Neural cell (in vitro differentiated cells): ENCODE measurements at regions not wholly inside any gene's neighbourhood (a gene's known extent, or its start where the extent isn't known, plus 50 kb on each side); places are given as distances from the start of the nearest gene placed in this dataset.

ENCODE experiments used
- H2AFZ ChIP-seq: fragments of 200-600, 300-800 bp; sonication (generic), shearing (Covaris generic); 2 replicates; pipeline ENCODE4 v1.6.0; 2014; ENCODE audit warnings: low read depth, mild to moderate bottlenecking, antibody characterized with exemption, low read length, moderate library complexity
- H3F3A ChIP-seq: fragments of 200-600 bp; shearing (Covaris generic); 2 replicates; pipeline ENCODE4 v1.6.1; 2016; ENCODE audit warnings: mild to moderate bottlenecking, moderate library complexity, mixed read lengths, antibody characterized with exemption, low read length; ENCODE audit not compliant: insufficient read depth, poor library complexity, severe bottlenecking
- H3K27ac ChIP-seq: fragments of 200-600, 300-800 bp; sonication (generic), shearing (Covaris generic); 2 replicates; pipeline ENCODE4 v1.5.1; 2014; ENCODE audit warnings: mild to moderate bottlenecking, low read length, moderate library complexity
- H3K27me3 ChIP-seq: fragments of 300-800, 200-600 bp; sonication (generic), shearing (Covaris generic); 2 replicates; pipeline ENCODE4 v1.6.0; 2014; ENCODE audit warnings: mild to moderate bottlenecking, low read depth, low read length, moderate library complexity; ENCODE audit not compliant: insufficient read depth
- H3K36me3 ChIP-seq: fragments of 300-800, 200-600 bp; sonication (generic), shearing (Covaris generic); 2 replicates; pipeline ENCODE4 v1.5.1; 2014; ENCODE audit warnings: mild to moderate bottlenecking, antibody characterized with exemption, low read length, moderate library complexity; ENCODE audit not compliant: insufficient read depth
- H3K4me2 ChIP-seq: fragments of 300-800, 200-600 bp; sonication (generic), shearing (Covaris generic); 2 replicates; pipeline ENCODE4 v1.6.0; 2014; ENCODE audit warnings: mild to moderate bottlenecking, low read length
- H3K4me3 ChIP-seq: fragments of 300-800, 200-600 bp; sonication (generic), shearing (Covaris generic); 2 replicates; pipeline ENCODE4 v1.5.1; 2014; ENCODE audit warnings: mild to moderate bottlenecking, low read length, moderate library complexity
- H3K79me2 ChIP-seq: fragments of 200-600 bp; shearing (Covaris generic); replicated peaks from 2 replicates; pipeline ENCODE4 v1.6.0; 2014; ENCODE audit warnings: mild to moderate bottlenecking, low read length, moderate library complexity; ENCODE audit not compliant: insufficient read depth
- H3K9ac ChIP-seq: fragments of 300-800, 200-600 bp; sonication (generic), shearing (Covaris generic); 2 replicates; pipeline ENCODE4 v1.6.1; 2016; ENCODE audit warnings: mild to moderate bottlenecking, low read length, mixed read lengths
- H3K9me2 ChIP-seq: fragments of 200-600 bp; shearing (Covaris generic); 2 replicates; pipeline ENCODE4 v1.6.1; 2016; ENCODE audit warnings: mild to moderate bottlenecking, low read length, mixed read lengths; ENCODE audit not compliant: insufficient read depth
- H3K9me3 ChIP-seq: fragments of 200-600, 300-800 bp; sonication (generic), shearing (Covaris generic); 2 replicates; pipeline ENCODE4 v1.6.1; 2016; ENCODE audit warnings: mild to moderate bottlenecking, mixed run types, low read length, moderate library complexity, mixed read lengths
- H4K20me1 ChIP-seq: fragments of 200-600 bp; shearing (Covaris generic); 2 replicates; pipeline ENCODE4 v1.6.1; 2016; ENCODE audit warnings: mild to moderate bottlenecking, mixed run types; ENCODE audit not compliant: insufficient read depth
- EP300 ChIP-seq: fragments of 450-650 bp; conservative IDR thresholded peaks from 2 replicates; pipeline ENCODE4 v1.6.1; 2014; ENCODE audit warnings: antibody characterized with exemption, mild to moderate bottlenecking, moderate library complexity; ENCODE audit not compliant: poor library complexity, severe bottlenecking
- EZH2 ChIP-seq: fragments of 200-600, 300-800 bp; shearing (Covaris generic), sonication (generic); IDR thresholded peaks from 2 replicates; pipeline ENCODE4 v1.6.1; 2014; ENCODE audit warnings: antibody characterized with exemption, low read length, borderline replicate concordance, mild to moderate bottlenecking; ENCODE audit not compliant: insufficient read depth, poor library complexity, severe bottlenecking
- MXI1 ChIP-seq: fragments of 450-650 bp; conservative IDR thresholded peaks from 2 replicates; pipeline ENCODE4 v1.6.1; 2014; ENCODE audit warnings: antibody characterized with exemption, mild to moderate bottlenecking; ENCODE audit not compliant: poor library complexity, severe bottlenecking
- POLR2AphosphoS5 ChIP-seq: IDR thresholded peaks from 2 replicates; pipeline ENCODE4 v1.6.1; 2012
- RAD21 ChIP-seq: fragments of 450-650 bp; conservative IDR thresholded peaks from 2 replicates; pipeline ENCODE4 v1.6.1; 2014; ENCODE audit warnings: antibody characterized with exemption, mild to moderate bottlenecking, moderate library complexity
- SMC3 ChIP-seq: fragments of 450-650 bp; conservative IDR thresholded peaks from 2 replicates; pipeline ENCODE4 v1.6.1; 2014; ENCODE audit warnings: antibody characterized with exemption, mild to moderate bottlenecking, moderate library complexity; ENCODE audit not compliant: poor library complexity
- TAF1 ChIP-seq: IDR thresholded peaks from 2 replicates; pipeline ENCODE4 v1.6.1; 2012; ENCODE audit warnings: low read depth
- TF ChIP-seq, protein P1 (sequence below): fragments of 450-650 bp; IDR thresholded peaks from 2 replicates; pipeline ENCODE4 v1.5.1; 2014; ENCODE audit warnings: antibody characterized with exemption, mild to moderate bottlenecking, moderate library complexity; ENCODE audit not compliant: poor library complexity, severe bottlenecking
- TF ChIP-seq, protein P2 (sequence below): IDR thresholded peaks from 2 replicates; pipeline ENCODE4 v1.6.1; 2012; ENCODE audit warnings: borderline replicate concordance

DNA sequence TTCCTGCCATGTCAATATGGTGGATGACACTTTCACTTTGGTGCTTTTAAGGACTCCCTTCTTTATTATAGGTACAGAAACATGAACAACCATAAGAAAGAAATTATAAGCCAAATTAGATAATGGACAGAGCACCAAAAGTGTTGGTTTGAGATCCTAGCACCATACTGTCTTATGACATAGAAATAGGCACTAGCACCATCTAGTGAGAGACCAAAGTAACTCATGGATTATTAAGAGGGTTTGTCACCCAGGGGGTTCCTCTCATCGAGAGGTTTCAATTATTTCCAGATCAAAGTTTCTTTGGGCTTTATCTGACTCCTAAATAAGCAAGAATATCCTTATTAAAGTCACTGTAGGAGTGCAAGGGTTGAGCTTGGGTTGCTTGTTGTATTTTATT lies 153.0 kb upstream of the DIO2 start:
- Histone ChIP-seq H3K79me2 (no peaks in the 10 kb centered on the region), H4K20me1 (no peaks in the 10 kb centered on the region), H3K4me2 (no peak overlapping the region), H3K9ac (no peak overlapping the region), H3K4me3 (no peak overlapping the region), H3K9me3 (no peaks in the 10 kb centered on the region), H3K27me3 (no peaks in the 10 kb centered on the region), H3K9me2 (no peaks in the 10 kb centered on the region), H3K36me3 (no peaks in the 10 kb centered on the region), H2AFZ (no peak overlapping the region), H3K27ac (no peak overlapping the region), H3F3A (no peaks in the 10 kb centered on the region)
- TF ChIP-seq POLR2AphosphoS5 (no peak), SMC3 (peak; percentile 39), RAD21 (peak; percentile 50), EZH2 (no peak), EP300 (no peak)
- TF ChIP-seq, protein P1, sequence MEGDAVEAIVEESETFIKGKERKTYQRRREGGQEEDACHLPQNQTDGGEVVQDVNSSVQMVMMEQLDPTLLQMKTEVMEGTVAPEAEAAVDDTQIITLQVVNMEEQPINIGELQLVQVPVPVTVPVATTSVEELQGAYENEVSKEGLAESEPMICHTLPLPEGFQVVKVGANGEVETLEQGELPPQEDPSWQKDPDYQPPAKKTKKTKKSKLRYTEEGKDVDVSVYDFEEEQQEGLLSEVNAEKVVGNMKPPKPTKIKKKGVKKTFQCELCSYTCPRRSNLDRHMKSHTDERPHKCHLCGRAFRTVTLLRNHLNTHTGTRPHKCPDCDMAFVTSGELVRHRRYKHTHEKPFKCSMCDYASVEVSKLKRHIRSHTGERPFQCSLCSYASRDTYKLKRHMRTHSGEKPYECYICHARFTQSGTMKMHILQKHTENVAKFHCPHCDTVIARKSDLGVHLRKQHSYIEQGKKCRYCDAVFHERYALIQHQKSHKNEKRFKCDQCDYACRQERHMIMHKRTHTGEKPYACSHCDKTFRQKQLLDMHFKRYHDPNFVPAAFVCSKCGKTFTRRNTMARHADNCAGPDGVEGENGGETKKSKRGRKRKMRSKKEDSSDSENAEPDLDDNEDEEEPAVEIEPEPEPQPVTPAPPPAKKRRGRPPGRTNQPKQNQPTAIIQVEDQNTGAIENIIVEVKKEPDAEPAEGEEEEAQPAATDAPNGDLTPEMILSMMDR = peak; percentile 48

DNA sequence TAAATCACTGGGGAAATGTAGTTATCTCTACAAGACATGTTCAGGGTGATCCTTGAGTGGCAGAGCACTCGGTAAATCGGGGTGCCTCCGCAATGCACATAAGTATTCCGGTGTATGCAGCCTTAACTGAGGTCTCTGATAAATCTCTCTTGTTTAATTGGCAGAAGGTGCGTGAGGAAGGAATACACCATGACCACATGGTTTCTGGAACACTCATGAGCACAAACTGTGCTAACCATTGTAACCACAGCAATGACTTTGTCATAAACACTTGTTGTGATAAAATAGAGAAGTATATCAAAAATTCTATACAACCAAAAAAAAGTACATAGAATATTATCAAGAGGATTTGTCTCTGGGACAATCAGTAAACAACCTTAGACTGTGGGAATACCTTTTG lies 146.8 kb upstream of the DIO2 start:
- no peaks in the 10 kb centered on the region for H3K79me2 ChIP-seq
- no peak overlapping the region for H3K27ac ChIP-seq
- TF ChIP-seq EZH2 (no peak), EP300 (no peak), TAF1 (no peak), POLR2AphosphoS5 (no peak), MXI1 (no peak), RAD21 (no peak), SMC3 (no peak)
- TF ChIP-seq, protein P2, sequence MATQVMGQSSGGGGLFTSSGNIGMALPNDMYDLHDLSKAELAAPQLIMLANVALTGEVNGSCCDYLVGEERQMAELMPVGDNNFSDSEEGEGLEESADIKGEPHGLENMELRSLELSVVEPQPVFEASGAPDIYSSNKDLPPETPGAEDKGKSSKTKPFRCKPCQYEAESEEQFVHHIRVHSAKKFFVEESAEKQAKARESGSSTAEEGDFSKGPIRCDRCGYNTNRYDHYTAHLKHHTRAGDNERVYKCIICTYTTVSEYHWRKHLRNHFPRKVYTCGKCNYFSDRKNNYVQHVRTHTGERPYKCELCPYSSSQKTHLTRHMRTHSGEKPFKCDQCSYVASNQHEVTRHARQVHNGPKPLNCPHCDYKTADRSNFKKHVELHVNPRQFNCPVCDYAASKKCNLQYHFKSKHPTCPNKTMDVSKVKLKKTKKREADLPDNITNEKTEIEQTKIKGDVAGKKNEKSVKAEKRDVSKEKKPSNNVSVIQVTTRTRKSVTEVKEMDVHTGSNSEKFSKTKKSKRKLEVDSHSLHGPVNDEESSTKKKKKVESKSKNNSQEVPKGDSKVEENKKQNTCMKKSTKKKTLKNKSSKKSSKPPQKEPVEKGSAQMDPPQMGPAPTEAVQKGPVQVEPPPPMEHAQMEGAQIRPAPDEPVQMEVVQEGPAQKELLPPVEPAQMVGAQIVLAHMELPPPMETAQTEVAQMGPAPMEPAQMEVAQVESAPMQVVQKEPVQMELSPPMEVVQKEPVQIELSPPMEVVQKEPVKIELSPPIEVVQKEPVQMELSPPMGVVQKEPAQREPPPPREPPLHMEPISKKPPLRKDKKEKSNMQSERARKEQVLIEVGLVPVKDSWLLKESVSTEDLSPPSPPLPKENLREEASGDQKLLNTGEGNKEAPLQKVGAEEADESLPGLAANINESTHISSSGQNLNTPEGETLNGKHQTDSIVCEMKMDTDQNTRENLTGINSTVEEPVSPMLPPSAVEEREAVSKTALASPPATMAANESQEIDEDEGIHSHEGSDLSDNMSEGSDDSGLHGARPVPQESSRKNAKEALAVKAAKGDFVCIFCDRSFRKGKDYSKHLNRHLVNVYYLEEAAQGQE = no peak
- TF ChIP-seq, protein P1 = no peak
- H3K9me2 ChIP-seq = no peaks in the 10 kb centered on the region
- no peaks in the 10 kb centered on the region for H3K36me3 ChIP-seq
- H4K20me1 ChIP-seq = no peaks in the 10 kb centered on the region
- no peaks in the 10 kb centered on the region for H3K27me3 ChIP-seq
- H3K9me3 ChIP-seq = no peaks in the 10 kb centered on the region
- H3K9ac ChIP-seq = no peak overlapping the region
- no peaks in the 10 kb centered on the region for H3F3A ChIP-seq
- H2AFZ ChIP-seq = no peak overlapping the region
- no peak overlapping the region for H3K4me2 ChIP-seq
- H3K4me3 ChIP-seq = no peak overlapping the region
